ENCODE measurements at regions not wholly inside any gene's neighbourhood (a gene's known extent, or its start where the extent isn't known, plus 50 kb on each side); places are given as distances from the start of the nearest gene placed in this dataset.

DNA sequence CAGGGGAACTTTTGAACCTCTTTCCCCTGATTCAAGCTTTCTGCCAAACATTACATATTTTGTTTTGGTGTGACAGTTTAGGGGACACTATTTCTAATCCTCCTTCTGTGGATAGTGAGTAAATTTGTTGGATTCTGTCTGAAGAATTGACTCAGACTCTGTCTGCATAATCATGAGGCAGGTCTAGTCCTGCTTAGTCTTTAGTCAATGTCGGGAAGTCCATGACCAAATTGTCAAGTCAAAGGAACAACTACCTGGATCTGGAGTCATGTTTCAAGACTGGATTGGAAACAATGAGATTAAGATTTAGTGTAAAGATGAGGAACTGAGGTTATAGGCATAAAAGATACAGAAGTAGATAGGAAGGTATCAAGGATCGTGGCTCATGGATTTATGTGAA is 100.9 kb downstream of the MAGEB17 start:
- Histone ChIP-seq H3K9me3 (replicated peaks; ENCODE audit: control insufficient read depth, insufficient read depth, low read length) (no peaks in the 10 kb centered on the region), H3K9ac (ENCODE audit: control insufficient read depth, insufficient read depth, low read length) (no peak overlapping the region), H3K4me1 (ENCODE audit: control insufficient read depth, insufficient read depth, low read length) (no peaks in the 10 kb centered on the region), H4K20me1 (ENCODE audit: control insufficient read depth, insufficient read depth) (no peaks in the 10 kb centered on the region), H3K4me2 (ENCODE audit: control insufficient read depth, insufficient read depth) (no peak overlapping the region), H3K27me3 (replicated peaks in 1 of 2; ENCODE audit: control insufficient read depth in 2 of 2, insufficient read depth in 2 of 2, low read length in 1 of 2) (no peaks in the 10 kb centered on the region), H3K36me3 (ENCODE audit: control insufficient read depth in 2 of 2, insufficient read depth in 2 of 2, low read length in 1 of 2) (no peaks in the 10 kb centered on the region), H3K4me3 (no peak overlapping the region), H3K79me2 (ENCODE audit: control insufficient read depth, insufficient read depth, low read length) (no peaks in the 10 kb centered on the region), H3K27ac (ENCODE audit: control insufficient read depth, insufficient read depth) (no peak overlapping the region), H2AFZ (ENCODE audit: control insufficient read depth, low read depth, low read length) (no peak overlapping the region)
- BruUV-seq (replicated peaks), result no TSS peak
- SMC1A ChIA-PET (ENCODE audit: uncharacterized antibody, unreplicated experiment), result no interaction called here
- 23% methylated on average over 2 of the region's 2 CpGs for WGBS (ENCODE audit: insufficient coverage, insufficient replicate concordance, low lambda C conversion rate, missing lambda C conversion rate)
- POLR2A ChIA-PET, result no interaction called here
- CTCF ChIA-PET, result no interaction called here
- no peak for FAIRE-seq
- RAD21 ChIA-PET (ENCODE audit: unreplicated experiment), result no interaction called here
- no peak for ATAC-seq
- DNase-seq (ENCODE audit: low read depth, low spot score), result no peak
- in situ Hi-C loops (cut with MboI), result no loop called here
- TF ChIP-seq FOXM1 (IDR thresholded peaks at IDR 0.05; ENCODE audit: low read depth, low read length) (no peak), FOS (IDR thresholded peaks at IDR 0.05; ENCODE audit: borderline replicate concordance, extremely low read depth, insufficient read length) (no peak), SRF (IDR thresholded peaks at IDR 0.05; ENCODE audit: low read depth in 2 of 2, low read length in 2 of 2) (no peak), DPF2 (IDR thresholded peaks at IDR 0.05) (no peak), MXI1 (IDR thresholded peaks at IDR 0.05; ENCODE audit: low read depth, low read length) (no peak), SMC3 (IDR thresholded peaks at IDR 0.05; ENCODE audit: borderline replicate concordance, low read length) (no peak), CHD2 (IDR thresholded peaks at IDR 0.05; ENCODE audit: borderline replicate concordance, low read depth, low read length) (no peak), MTA3 (IDR thresholded peaks at IDR 0.05; ENCODE audit: borderline replicate concordance, low read length) (no peak)
- TF ChIP-seq, protein P1, sequence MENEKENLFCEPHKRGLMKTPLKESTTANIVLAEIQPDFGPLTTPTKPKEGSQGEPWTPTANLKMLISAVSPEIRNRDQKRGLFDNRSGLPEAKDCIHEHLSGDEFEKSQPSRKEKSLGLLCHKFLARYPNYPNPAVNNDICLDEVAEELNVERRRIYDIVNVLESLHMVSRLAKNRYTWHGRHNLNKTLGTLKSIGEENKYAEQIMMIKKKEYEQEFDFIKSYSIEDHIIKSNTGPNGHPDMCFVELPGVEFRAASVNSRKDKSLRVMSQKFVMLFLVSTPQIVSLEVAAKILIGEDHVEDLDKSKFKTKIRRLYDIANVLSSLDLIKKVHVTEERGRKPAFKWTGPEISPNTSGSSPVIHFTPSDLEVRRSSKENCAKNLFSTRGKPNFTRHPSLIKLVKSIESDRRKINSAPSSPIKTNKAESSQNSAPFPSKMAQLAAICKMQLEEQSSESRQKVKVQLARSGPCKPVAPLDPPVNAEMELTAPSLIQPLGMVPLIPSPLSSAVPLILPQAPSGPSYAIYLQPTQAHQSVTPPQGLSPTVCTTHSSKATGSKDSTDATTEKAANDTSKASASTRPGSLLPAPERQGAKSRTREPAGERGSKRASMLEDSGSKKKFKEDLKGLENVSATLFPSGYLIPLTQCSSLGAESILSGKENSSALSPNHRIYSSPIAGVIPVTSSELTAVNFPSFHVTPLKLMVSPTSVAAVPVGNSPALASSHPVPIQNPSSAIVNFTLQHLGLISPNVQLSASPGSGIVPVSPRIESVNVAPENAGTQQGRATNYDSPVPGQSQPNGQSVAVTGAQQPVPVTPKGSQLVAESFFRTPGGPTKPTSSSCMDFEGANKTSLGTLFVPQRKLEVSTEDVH (IDR thresholded peaks at IDR 0.05; ENCODE audit: low read depth, partially characterized antibody), result no peak
- intact Hi-C loops (cut with micrococcal nuclease; ENCODE audit: unreplicated experiment), result no loop called here

Data from GM12878 (cell line).